ENCODE measurements at regions not wholly inside any gene's neighbourhood (a gene's known extent, or its start where the extent isn't known, plus 50 kb on each side); places are given as distances from the start of the nearest gene placed in this dataset.

DNA sequence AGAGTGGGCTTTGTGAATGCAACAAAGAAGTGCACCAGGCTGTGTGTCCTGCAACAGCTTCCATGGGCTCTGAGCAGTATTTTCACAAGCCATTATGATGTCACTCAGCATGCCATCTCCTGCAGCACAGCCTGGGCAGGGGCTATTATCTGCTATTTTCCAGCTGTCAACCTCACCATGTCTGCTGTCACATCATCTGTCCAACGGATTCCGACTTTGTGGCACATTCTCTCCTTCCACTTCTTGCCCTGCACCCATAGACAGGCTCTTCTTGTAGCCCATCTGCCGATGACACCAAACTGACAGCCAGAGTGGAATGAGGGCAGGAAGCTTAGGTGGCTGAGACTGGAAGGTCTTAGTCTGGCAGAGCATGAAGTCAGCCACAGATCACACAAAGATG, 691.9 kb downstream of the NTRK3 start:
- TF ChIP-seq CENPX (CRISPR knock-in tag; IDR thresholded peaks at IDR 0.05) (no peak), CREB1 (IDR thresholded peaks at IDR 0.05) (no peak), CREB1 (CRISPR knock-in tag; IDR thresholded peaks at IDR 0.05) (no peak), ZMAT3 (CRISPR knock-in tag; conservative IDR thresholded peaks at IDR 0.05) (no peak), ATF7-NPFF (CRISPR knock-in tag; IDR thresholded peaks at IDR 0.05; ENCODE audit: low read depth) (no peak), ASH2L (IDR thresholded peaks at IDR 0.05; ENCODE audit: insufficient read length, low read depth, low read length) (no peak), KAT2B (IDR thresholded peaks at IDR 0.05; ENCODE audit: borderline replicate concordance, low read depth, low read length) (no peak), ARID2 (CRISPR knock-in tag; IDR thresholded peaks at IDR 0.05; ENCODE audit: borderline replicate concordance) (no peak), ZNF136 (CRISPR knock-in tag; IDR thresholded peaks at IDR 0.05; ENCODE audit: low read depth) (no peak), ZSCAN25 (CRISPR knock-in tag; IDR thresholded peaks at IDR 0.05) (no peak), MIER2 (CRISPR knock-in tag; IDR thresholded peaks at IDR 0.05) (no peak), MIER3 (CRISPR knock-in tag; IDR thresholded peaks at IDR 0.05; ENCODE audit: borderline replicate concordance) (no peak), GTF3A (CRISPR knock-in tag; conservative IDR thresholded peaks at IDR 0.05) (no peak), SRSF4 (IDR thresholded peaks at IDR 0.05; ENCODE audit: low read depth, low read length, poor library complexity, severe bottlenecking) (no peak), NFE2L1 (CRISPR knock-in tag; IDR thresholded peaks at IDR 0.05; ENCODE audit: borderline replicate concordance) (no peak), ZMYM4 (CRISPR knock-in tag; IDR thresholded peaks at IDR 0.05) (no peak), JUND (CRISPR knock-in tag; IDR thresholded peaks at IDR 0.05) (no peak), HNRNPH1 (optimal IDR thresholded peaks at IDR 0.05; ENCODE audit: low read depth, low read length) (no peak)
- TF ChIP-seq, protein P1, sequence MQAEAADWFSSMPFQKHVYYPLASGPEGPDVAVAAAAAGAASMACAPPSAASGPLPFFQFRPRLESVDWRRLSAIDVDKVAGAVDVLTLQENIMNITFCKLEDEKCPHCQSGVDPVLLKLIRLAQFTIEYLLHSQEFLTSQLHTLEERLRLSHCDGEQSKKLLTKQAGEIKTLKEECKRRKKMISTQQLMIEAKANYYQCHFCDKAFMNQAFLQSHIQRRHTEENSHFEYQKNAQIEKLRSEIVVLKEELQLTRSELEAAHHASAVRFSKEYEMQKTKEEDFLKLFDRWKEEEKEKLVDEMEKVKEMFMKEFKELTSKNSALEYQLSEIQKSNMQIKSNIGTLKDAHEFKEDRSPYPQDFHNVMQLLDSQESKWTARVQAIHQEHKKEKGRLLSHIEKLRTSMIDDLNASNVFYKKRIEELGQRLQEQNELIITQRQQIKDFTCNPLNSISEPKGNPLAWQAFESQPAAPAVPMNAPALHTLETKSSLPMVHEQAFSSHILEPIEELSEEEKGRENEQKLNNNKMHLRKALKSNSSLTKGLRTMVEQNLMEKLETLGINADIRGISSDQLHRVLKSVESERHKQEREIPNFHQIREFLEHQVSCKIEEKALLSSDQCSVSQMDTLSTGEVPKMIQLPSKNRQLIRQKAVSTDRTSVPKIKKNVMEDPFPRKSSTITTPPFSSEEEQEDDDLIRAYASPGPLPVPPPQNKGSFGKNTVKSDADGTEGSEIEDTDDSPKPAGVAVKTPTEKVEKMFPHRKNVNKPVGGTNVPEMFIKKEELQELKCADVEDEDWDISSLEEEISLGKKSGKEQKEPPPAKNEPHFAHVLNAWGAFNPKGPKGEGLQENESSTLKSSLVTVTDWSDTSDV (CRISPR knock-in tag; IDR thresholded peaks at IDR 0.05): no peak
- TF ChIP-seq, protein P2, sequence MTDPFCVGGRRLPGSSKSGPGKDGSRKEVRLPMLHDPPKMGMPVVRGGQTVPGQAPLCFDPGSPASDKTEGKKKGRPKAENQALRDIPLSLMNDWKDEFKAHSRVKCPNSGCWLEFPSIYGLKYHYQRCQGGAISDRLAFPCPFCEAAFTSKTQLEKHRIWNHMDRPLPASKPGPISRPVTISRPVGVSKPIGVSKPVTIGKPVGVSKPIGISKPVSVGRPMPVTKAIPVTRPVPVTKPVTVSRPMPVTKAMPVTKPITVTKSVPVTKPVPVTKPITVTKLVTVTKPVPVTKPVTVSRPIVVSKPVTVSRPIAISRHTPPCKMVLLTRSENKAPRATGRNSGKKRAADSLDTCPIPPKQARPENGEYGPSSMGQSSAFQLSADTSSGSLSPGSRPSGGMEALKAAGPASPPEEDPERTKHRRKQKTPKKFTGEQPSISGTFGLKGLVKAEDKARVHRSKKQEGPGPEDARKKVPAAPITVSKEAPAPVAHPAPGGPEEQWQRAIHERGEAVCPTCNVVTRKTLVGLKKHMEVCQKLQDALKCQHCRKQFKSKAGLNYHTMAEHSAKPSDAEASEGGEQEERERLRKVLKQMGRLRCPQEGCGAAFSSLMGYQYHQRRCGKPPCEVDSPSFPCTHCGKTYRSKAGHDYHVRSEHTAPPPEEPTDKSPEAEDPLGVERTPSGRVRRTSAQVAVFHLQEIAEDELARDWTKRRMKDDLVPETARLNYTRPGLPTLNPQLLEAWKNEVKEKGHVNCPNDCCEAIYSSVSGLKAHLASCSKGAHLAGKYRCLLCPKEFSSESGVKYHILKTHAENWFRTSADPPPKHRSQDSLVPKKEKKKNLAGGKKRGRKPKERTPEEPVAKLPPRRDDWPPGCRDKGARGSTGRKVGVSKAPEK (CRISPR knock-in tag; IDR thresholded peaks at IDR 0.05; ENCODE audit: borderline replicate concordance): no peak
- Histone ChIP-seq H2AFZ (ENCODE audit: low read length) (no peak overlapping the region), H3K36me3 (replicated peaks in 1 of 2; ENCODE audit: control insufficient read depth in 1 of 2, insufficient read depth in 2 of 2, low read length in 2 of 2) (no peaks in the 10 kb centered on the region), H3K4me3 (replicated peaks in 1 of 3; ENCODE audit: insufficient read depth in 1 of 3, low read depth in 2 of 3, low read length in 3 of 3) (no peak overlapping the region), H3K79me2 (ENCODE audit: insufficient read depth, low read length) (no peaks in the 10 kb centered on the region), H3K9me3 (ENCODE audit: low read length) (peaks cover 74% of the 10 kb centered on the region), H3K4me2 (ENCODE audit: low read depth, low read length) (no peak overlapping the region), H3K4me1 (ENCODE audit: insufficient read depth, low read length) (no peaks in the 10 kb centered on the region), H3K9ac (ENCODE audit: insufficient read depth, low read depth, low read length) (no peak overlapping the region), H3K27me3 (ENCODE audit: control insufficient read depth in 1 of 2, insufficient read depth in 2 of 2, low read length in 2 of 2) (no peaks in the 10 kb centered on the region), H4K20me1 (ENCODE audit: insufficient read depth, low read length) (no peaks in the 10 kb centered on the region), H3K27ac (ENCODE audit: extremely low read length, insufficient read depth, low read length) (no peak overlapping the region)
- ChIA-PET POLR2A (no interaction called here), CTCF (ENCODE audit: low intra/inter-chr PET ratio, low total read pairs) (no interaction called here)
- intact Hi-C loops (cut with micrococcal nuclease; ENCODE audit: unreplicated experiment): no loop called here
- ATAC-seq (no peak), DNase-seq (ENCODE audit: low spot score) (no peak), FAIRE-seq (no peak)
- 6% methylated on average over 3 of the region's 3 CpGs for WGBS (ENCODE audit: low lambda C conversion rate)
- no TSS peak for BruUV-seq (replicated peaks)
- in situ Hi-C loops (cut with HindIII; ENCODE audit: extremely low pct_ligation_motif_present, low pct_unique_long_range_greater_than_20kb): no loop called here

All from HepG2 (cell line).